Skeletal muscle cell (primary cell): ENCODE measurements at regions not wholly inside any gene's neighbourhood (a gene's known extent, or its start where the extent isn't known, plus 50 kb on each side); places are given as distances from the start of the nearest gene placed in this dataset.
"Not testable (repeated sequence)": the region's sequence is repeated elsewhere in the genome, so short reads cannot be mapped to it uniquely, and the experiment has no call there.

Source experiments
- DNase-seq: peaks from one replicate; pipeline ENCODE4 v3.0.0-alpha.2; 2010; ENCODE audit warnings: low read depth
- H3K4me3 ChIP-seq: 2 replicates; pipeline ENCODE4 v1.5.1; 2011; ENCODE audit warnings: low read depth, mild to moderate bottlenecking, control low read depth, low read length, moderate library complexity

DNA sequence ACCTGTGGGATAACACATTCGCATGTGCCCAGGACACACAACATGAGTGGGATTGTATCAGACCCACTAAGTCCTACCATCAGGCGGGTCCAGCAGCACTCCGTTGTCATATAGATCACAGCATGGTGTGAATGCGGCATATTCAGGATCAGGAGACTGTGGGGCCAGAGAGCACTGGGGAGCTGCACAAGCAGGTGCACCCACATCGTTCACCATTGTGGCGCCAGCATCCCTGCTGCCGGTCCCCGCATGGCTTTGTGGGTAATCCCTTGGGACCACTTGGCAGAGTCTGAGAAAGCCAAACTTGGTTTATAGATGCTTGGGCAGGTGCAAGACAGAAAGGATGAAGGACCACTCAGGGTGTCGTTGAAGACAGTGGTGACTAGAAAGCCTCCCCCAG lies 201.6 kb upstream of the B3GAT1 start:
- no peak overlapping the region for H3K4me3 ChIP-seq
- DNase-seq: no peak

DNA sequence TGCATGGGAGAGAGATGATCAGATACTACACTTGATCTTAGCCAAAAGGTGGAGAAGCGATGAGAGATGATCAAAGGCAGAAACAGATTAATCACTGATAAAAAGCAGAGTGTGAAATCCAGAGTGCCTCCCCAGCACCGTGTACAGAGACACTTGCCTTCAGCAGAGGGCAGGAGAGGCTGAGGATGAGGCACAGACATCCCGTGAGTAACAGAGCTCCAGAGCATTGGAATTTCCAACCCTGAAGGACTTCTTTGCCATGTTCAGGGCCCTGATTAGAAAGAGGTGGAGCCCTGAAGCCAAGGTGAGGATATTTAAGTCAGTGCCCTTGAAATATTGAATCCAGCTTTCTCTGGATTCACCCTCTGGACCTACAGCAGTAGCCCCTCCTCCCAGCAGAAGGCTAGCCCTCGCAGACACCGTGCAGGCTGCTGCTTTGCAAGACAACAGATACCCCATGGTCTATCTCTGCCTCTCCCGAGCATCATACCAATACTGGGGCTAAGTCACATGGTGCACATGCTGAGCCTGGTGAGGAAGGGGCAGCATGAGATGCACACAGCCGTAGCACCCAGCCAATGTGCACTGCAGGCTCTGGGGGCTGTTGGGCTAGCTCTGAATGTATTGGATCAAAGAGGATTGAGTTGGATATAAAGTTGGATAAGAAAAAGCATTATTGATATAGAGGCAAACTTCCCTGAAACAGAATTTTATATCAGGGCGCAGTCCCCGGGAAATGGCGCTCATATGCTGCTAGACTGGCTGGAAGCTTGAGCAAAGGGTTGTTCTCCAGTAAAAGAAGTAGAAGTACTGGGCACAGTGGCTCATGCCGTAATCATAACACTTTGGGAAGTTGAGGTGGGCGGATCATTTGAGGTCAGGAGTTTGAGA lies 200.3 kb upstream of the B3GAT1 start:
- no peak for DNase-seq

DNA sequence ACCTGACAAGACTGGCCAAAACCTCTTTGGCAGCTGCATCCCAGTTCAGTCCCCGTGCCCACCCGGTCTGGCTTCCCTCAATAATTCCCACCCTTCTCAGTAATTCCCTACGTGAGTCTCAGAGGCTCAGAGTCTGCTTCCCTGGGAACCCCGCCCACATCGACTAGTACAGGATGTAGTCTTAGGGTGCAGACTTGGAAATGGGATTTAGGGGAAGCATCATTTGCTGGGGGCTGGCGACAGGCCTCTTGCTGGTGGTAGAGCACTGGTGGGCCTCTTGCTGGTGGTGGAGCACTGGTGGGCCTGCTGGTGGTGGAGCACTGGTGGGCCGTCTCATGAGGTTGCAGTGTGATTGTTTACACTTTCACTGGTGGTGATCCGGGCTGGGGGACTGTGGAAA lies 199.5 kb upstream of the B3GAT1 start:
- DNase-seq: no peak
- H3K4me3 ChIP-seq: no peak overlapping the region

More for the DNA sequence above, 200.3 kb upstream of the B3GAT1 start:
- H3K4me3 ChIP-seq: no peak overlapping the region

DNA sequence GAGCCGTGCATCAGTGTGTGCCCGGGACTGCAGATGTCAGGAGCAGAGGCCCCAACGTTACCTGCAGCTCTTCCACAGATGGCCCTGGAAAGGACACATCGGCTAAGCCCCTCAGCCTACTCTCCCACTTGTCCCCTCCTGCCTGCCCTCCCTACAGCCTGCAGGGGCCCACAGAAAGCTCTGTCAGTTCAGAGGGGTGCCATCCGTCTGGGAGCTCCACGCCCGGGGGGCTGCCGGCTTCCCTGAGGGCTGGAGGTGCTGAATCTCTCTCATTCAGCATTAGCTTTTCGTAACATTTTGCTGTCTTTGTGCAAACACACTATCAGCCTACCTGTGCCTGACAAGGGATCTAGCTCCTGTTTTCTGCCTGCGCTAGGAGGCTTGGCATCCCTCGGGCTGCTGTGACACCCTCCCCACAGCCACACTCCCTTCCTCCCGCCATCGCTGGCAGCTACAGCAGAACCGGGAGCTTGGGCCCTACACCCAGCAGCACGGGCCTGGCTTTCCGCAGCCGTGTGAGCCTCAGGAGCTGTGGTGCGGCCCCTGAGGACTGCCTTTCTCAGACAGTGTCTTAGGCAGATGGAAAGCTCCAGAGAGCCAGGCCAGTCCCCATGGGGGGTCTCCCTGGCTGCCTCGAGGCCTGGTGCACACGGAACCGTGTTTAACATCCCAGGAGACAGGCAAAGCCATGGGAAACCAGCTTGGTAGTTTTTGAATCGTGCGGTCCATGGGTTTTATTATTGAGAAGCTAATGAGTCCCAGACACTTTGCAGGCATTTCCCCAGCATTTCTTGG lies 198.3 kb upstream of the B3GAT1 start:
- H3K4me3 ChIP-seq: no peak overlapping the region
- no peak for DNase-seq

DNA sequence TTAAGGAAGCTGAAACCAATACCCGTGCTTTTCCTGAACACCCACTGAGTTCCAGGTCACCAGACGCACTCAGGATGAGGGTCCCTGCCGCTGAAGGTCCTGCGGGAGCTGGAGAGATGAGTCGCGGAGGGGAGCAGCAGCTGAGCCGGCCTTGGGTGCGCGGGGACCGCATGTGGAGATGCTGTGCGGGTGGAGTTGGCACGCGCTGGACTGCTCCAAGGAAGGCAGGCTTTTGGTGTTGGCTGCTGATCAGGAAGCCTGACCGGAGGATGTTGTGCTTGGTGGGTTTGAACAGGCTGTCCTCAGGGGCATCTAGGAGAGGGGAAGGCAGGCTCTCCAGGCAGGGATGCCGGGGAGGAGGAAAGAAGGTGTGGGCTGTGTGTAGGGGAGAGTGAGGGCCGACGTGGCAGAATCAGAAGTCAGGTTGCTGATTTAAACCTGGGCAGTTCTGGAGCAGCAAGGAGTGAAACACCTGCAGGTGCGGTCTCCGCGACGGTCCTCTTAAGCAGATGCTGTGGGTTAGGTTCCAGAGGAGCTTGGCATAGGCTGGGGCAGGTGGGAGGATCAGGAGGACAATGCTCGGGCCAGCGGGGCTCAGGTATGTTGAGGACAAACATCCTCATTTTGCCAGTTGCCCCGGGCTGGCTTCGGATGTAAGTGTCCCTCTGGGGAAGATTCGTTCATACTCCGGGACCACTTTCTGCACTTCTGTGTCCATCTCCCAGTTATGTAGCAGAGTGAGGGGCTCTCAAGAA lies 197.5 kb upstream of the B3GAT1 start:
- no peak overlapping the region for H3K4me3 ChIP-seq
- no peak for DNase-seq

DNA sequence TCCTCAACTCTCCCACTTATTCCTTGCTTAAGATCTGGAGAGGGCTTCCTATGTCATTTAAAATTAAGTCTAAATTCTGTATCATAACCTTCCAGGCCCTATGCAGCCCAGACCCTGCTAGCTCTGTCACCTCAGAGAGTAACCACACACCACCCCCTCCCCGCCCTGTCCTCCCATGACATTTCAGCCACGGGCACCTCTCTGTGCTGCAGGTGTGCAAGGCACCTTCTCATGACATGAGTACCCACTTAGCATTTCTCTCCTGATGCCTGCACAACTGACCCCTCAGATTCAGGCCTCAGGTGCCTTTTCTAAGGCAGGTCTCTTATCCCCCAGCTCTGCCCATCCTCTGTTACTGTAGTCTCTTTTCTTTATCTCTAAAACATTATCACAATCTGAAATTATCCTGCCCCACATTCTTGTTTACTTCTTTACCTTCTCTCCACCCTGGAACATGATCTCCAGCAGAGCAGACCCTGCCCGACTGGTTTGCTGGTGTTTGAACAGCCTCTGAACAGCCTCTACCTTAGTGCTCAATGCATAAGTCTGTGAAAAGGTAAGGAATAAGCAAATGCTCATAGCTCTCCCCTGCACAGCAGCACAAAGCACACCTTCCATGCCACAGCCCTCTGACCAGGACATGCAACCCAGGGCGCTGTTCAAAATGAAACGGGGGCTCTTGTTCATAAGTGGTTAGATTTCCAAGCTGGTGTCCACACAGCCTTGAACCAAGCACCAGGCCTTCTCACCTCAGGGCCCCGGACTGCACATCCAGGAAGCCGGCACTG lies 196.1 kb upstream of the B3GAT1 start:
- no peak for DNase-seq
- H3K4me3 ChIP-seq: no peak overlapping the region

DNA sequence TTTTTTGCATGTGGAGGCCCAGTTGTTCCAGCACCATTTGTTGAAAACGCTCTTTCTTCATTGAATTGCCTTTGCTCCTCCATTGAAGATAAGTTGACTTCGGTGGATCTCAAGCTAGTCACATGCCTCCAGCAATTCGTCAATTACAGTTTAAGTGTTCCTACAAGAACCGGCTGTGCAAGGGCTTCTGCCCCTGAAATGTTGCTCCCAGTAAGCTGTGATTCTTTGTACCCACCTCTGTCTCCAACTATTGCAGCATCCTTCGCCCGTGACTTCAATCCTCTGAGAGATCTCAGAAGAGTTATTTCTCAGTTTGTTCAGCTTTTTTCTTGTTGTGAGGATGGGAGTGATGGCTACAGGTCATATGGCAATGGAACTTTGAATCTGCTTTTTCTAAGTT lies 194.2 kb upstream of the B3GAT1 start:
- DNase-seq: no peak
- no peak overlapping the region for H3K4me3 ChIP-seq

DNA sequence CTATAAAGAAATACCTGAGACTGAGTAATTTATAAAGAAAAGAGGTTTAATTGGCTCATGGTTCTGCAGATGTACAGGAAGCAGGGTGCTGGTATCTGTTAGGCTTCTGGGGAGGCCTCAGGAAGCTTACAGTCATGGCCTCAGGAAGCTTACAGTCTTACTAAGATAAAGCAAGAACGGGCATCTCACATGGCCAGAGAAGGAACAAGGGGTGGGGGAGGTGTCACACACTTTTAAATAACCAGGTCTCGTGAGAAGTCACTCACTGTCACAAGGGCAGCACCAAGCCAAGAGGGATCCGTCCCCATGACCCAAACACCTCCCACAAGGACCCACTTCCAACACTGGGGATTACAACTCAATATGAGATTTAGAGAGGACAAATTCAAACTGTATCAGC lies 192.8 kb upstream of the B3GAT1 start:
- no peak for DNase-seq
- H3K4me3 ChIP-seq: no peak overlapping the region

DNA sequence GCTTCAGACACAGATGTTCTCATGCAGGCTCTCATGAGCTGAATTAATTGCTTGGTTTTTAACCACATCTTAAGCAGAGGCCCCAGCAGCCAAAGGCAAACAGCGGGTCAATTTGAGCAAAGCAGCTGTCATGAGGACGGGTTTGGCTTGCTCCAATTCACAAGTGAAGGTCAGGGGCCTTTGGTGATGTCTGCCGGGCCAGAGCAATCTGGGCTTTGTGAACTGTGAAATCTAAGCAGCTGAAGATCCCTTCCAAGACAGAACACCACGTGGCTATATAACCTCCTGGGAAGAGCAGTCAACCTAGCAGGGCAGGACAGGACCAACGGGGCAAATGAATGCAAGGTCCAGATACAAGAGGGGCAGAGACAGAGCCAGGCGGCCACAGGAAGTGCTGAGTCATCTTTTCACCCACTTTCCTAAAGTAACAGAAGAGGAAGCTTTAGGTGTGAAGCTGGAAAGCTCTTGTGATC lies 187.3 kb upstream of the B3GAT1 start:
- DNase-seq: no peak
- H3K4me3 ChIP-seq: no peak overlapping the region

DNA sequence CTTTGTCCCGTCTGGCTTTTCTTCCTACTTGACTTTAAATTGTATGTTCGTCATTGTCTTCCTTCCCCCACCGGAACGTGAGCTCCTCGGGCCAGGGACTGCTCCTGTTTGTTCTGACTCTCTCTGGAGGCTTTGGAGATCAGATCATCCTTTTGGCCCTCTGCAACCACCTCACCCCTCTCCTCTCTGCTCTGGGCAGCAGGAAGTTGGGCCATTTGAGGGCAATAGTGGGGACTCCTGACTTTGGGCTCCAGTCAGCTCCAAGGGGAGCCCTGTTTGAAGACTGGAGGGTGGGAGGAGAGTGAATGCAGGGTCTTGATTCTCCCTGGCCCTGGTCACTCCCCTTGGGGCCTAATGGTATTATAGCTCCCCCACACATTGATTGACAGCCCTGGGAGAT lies 186.3 kb upstream of the B3GAT1 start:
- no peak for DNase-seq
- H3K4me3 ChIP-seq: no peak overlapping the region

DNA sequence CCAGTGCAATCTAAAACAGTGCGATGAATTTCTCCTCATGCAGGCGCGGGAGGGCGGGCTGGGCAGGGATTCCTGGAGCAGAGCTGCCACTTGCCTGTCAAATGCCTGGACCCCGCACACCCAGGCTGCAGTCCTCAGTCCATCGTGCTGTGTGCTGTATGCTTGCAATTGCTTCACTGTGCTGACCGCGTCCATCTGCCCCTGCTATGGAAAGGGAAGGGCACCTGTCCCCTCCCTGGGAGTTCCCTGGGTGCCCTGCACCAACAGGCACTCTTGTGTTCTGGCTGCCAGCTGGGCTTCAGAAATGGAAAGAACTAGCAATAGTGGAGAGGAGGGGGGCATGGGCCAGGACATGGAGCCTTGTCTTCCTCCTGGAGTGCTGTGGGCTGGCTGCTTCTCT lies 185.4 kb upstream of the B3GAT1 start:
- no peak overlapping the region for H3K4me3 ChIP-seq
- DNase-seq: no peak

DNA sequence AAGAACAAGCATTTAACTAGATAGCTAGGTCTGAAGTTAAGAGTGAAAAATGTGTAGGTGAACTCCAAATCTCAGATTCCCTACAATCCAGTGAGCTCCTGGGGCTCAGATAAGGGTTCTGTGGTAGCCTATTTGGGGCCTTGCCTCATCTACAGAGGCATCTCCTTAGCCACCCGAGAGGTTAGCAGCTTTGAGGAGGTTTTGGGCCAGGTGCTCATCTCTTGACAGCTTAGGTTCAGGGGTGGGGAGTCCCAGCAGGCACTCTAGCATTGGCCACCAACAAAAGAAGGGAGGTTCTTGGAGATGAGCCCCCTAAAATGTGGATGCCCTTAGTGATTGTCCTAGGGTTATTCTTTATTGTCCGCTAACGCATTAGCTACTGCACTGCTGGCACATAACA lies 184.4 kb upstream of the B3GAT1 start:
- DNase-seq: no peak
- no peak overlapping the region for H3K4me3 ChIP-seq

DNA sequence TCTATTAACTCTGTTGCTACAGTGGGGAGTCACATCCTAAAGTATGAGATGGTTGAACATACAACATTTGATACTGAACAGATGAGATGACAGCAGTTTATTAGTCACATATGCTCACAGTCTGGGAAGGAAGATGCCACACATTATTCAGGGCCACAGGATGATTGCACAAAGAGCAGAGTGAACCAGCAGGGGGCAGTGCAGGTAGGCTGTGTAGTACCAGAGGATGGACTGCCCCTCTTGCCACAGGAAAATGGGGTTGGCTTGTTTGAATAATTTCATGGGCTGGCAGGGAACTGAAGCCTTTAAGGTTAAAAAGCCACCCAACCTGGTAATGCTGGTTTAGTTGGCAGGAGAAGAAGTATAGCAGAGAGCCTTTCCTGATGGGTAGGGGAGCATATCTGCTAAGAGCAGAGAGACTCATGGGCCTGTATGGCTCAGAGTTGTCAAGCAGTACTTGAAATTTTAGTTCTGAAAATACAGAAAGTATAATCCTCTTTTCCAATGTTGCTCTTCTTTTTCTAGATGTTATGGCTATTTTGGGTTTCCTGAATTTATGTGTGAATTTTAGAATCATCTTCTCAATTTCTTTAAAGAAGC lies 180.4 kb upstream of the B3GAT1 start:
- no peak for DNase-seq
- H3K4me3 ChIP-seq: no peak overlapping the region

DNA sequence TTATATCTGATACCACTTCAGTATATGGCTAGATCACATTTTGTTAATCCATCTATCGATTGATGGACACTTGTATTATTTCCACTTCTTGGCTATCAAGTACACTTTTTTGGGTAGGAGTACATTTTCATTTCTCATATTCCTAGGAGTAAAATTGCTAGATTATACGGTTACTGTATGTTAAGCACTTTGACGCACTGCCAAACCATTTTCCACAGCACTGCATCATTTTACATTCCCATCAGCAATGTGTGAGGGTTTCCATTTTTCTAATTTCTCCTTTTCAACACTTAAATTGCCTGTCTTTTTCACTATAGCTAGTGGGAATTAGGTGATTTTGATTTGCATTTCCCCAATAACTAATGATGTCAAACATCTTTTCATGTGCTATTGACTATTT lies 179.3 kb upstream of the B3GAT1 start:
- DNase-seq: no peak
- H3K4me3 ChIP-seq: no peak overlapping the region

DNA sequence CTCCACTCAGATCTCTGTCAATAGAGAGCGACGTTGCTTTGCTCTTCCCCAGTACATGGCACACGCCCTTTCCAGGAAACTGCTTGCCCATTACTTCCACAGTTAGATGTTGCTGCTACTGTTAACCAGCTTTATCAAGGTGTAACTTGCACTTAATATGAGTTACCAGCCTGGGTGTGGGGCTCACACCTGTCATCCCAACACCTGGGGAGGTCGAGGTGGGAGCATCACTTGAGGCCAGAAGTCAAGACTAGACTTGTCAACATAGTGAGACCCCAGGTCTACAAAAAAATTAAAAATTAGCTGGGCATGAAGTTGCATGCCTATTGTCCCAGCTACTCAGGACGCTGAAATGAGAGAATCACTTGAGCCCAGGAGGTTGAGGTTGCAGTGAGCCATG lies 177.1 kb upstream of the B3GAT1 start:
- DNase-seq: no peak
- no peak overlapping the region for H3K4me3 ChIP-seq

DNA sequence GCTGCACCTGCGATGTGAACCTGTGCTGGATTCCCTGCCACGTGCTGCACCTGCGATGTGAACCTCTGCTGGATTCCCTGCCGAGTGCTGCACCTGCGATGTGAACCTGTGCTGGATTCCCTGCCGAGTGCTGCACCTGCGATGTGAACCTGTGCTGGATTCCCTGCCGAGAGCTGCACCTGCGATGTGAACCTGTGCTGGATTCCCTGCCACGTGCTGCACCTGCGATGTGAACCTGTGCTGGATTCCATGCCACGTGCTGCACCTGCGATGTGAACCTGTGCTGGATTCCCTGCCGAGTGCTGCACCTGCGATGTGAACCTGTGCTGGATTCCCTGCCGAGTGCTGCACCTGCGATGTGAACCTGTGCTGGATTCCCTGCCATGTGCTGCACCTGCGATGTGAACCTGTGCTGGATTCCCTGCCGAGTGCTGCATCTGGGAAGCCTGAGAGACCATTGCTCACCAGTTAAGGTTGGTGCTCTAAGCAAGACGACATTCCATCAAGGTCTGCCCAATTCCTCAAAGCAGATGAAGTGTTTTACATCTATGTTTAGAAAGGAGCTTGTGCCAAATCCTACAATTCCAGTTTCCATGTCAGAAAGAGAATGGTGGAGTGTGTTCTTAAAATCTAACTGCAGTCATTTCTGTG lies 176.5 kb upstream of the B3GAT1 start:
- H3K4me3 ChIP-seq: not testable (repeated sequence)

DNA sequence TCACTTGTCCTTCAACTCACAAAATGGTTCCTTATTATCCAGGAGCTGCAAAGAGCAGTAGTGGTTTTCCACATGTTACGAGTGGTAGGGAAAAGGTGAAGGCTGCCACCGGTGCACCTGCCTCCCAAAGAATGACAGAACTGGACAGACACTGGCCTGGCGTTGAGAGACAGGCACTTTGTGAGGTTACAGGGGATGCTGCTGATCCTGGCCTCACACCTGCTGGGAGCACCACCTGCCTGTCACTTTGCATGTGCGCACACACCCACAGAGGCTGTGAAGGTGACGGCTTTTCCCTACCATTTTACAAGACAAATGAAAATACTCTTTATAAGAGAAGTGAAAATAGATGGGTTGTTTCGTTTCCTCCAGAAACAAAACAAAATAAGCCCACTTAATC lies 175.3 kb upstream of the B3GAT1 start:
- H3K4me3 ChIP-seq: no peak overlapping the region
- DNase-seq: no peak

More for the DNA sequence above, 176.5 kb upstream of the B3GAT1 start:
- not testable (repeated sequence) for DNase-seq

DNA sequence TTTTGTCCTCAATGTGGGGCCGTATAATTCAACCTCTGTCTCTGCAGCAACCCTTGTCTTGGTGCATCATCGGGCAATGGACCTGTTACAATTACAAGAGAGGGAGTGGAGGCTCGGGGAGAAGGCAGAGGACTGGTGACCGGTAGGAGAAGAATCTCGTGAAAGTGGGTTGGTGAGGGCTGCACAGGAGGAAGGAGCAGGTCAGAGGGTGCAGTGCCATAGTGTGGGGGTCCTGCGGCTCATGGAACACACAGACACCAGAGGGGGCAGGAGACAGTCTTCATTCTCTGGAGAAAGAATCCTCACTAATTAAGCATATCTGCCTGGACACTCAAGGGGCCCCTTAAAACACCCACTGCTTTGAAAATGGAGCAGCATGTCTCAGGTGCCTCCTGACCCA lies 174.7 kb upstream of the B3GAT1 start:
- no peak for DNase-seq
- H3K4me3 ChIP-seq: no peak overlapping the region
